Small intestine (tissue), 7 donors: ENCODE measurements at regions not wholly inside any gene's neighbourhood (a gene's known extent, or its start where the extent isn't known, plus 50 kb on each side); places are given as distances from the start of the nearest gene placed in this dataset.
"Not testable (repeated sequence)": the region's sequence is repeated elsewhere in the genome, so short reads cannot be mapped to it uniquely, and the experiment has no call there.

ENCODE experiments used
- DNase-seq, 2 donors: peaks; one replicate each; pipeline versions ENCODE4 v3.0.0 to v3.0.0-alpha.2; 2013
- FAIRE-seq: peaks from 2 replicates; lab custom pipeline; 2012; peaks lifted over from hg19 to GRCh38; lab: Jason Lieb, UNC
- H3K27ac ChIP-seq, 3 donors: one replicate each; pipeline ENCODE4 v1.5.1; 2013; ENCODE audit warnings: low read length in 2 of 3, mild to moderate bottlenecking in 2 of 3, control low read depth in 1 of 3, inconsistent platforms in 1 of 3, low read depth in 1 of 3, moderate library complexity in 1 of 3
- H3K27me3 ChIP-seq, 3 donors: one replicate each; pipeline ENCODE4 v1.6.1; 2013; ENCODE audit warnings: low read length in 3 of 3, inconsistent platforms in 1 of 3; ENCODE audit not compliant: control insufficient read depth in 3 of 3, insufficient read depth in 3 of 3
- H3K36me3 ChIP-seq, 3 donors: one replicate each; pipeline ENCODE4 v1.6.1; 2013; ENCODE audit warnings: low read length in 3 of 3, inconsistent platforms in 1 of 3, low read depth in 1 of 3, mild to moderate bottlenecking in 1 of 3, moderate library complexity in 1 of 3; ENCODE audit not compliant: control insufficient read depth in 3 of 3, insufficient read depth in 2 of 3
- H3K4me1 ChIP-seq, 3 donors: one replicate each; pipeline ENCODE4 v1.6.1; 2013; ENCODE audit warnings: low read length in 2 of 3, inconsistent platforms in 1 of 3, low read depth in 1 of 3, mild to moderate bottlenecking in 1 of 3, moderate library complexity in 1 of 3; ENCODE audit not compliant: control insufficient read depth in 3 of 3, insufficient read depth in 2 of 3
- H3K4me3 ChIP-seq, 3 donors: one replicate each; pipeline ENCODE4 v1.5.1; 2013; ENCODE audit warnings: low read length in 3 of 3, control low read depth in 1 of 3, inconsistent platforms in 1 of 3, low read depth in 1 of 3, mild to moderate bottlenecking in 1 of 3, moderate library complexity in 1 of 3
- H3K9me3 ChIP-seq, 2 donors: one replicate each; pipeline ENCODE4 v1.6.1; 2013; ENCODE audit warnings: low read depth in 1 of 2, low read length in 1 of 2; ENCODE audit not compliant: control insufficient read depth in 2 of 2, insufficient read depth in 1 of 2
- WGBS, 3 donors: extraction: QIAGEN DNeasy Blood & Tissue Kit; methylation state at CpG; one replicate each; pipeline ENCODE4 v1.1.7; 2013; 5-methylcytosine and 5-hydroxymethylcytosine counted together
- donor health status: healthy with polysubstance abuse.
- donor health status: control.
- donor health status: control.
- donor health status: Bipolar disorder and iron deficiency.
- donor health status: healthy.

GRCh38 chr9:25814023-25814422 lies 135.8 kb upstream of the TUSC1 start:
- no peaks in the 10 kb centered on the region for H3K27me3 ChIP-seq

GRCh38 chr9:25813478-25813877 lies 135.2 kb upstream of the TUSC1 start:
- DNase-seq = no peak
- 30 to 49% (median 34%) methylated on average over 2 of the region's 2 CpGs for WGBS, 3 donors
- Histone ChIP-seq H3K4me3 (no peak overlapping the region), H3K27ac (no peak overlapping the region), H3K36me3 (no peaks in the 10 kb centered on the region), H3K4me1 (no peaks in the 10 kb centered on the region), H3K27me3 (no peaks in the 10 kb centered on the region), H3K9me3 (no peaks in the 10 kb centered on the region)
- FAIRE-seq = no peak

More at GRCh38 chr9:25814023-25814422, 135.8 kb upstream of the TUSC1 start:
- Histone ChIP-seq H3K4me1 (no peaks in the 10 kb centered on the region), H3K27ac (no peak overlapping the region), H3K36me3 (no peaks in the 10 kb centered on the region), H3K9me3 (no peaks in the 10 kb centered on the region), H3K4me3 (no peak overlapping the region)
- DNase-seq (no peak), FAIRE-seq (no peak)

DNA sequence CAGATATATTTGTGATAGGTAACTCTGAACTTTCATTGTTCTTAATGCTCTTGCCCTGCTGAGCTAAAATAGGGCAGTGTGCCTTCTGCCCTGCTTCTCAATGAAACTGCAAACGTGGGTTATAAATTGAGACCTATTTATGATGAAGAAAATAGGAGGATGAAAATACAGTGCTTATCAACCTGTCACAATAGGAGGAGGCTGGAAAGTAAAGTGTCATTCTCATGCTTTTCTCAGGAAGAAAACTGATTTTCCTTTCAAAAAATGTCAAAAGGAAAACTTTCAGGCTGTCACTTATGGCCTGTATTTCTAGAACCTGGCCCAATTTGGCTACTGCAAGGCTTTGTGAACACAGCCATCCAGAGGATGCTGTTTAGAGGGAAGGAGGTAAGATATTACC lies 130.3 kb upstream of the TUSC1 start:
- DNase-seq (no peak), FAIRE-seq (no peak)
- H3K36me3 ChIP-seq = no peaks in the 10 kb centered on the region
- no peaks in the 10 kb centered on the region for H3K9me3 ChIP-seq
- 66 to 78% (median 75%) methylated on average over 1 of the region's 1 CpG for WGBS, 3 donors
- no peak overlapping the region for H3K27ac ChIP-seq
- H3K4me1 ChIP-seq = no peaks in the 10 kb centered on the region
- no peak overlapping the region for H3K4me3 ChIP-seq
- no peaks in the 10 kb centered on the region for H3K27me3 ChIP-seq

- H3K4me1 ChIP-seq = no peaks in the 10 kb centered on the region
- DNase-seq (no peak), FAIRE-seq (no peak)
- H3K9me3 ChIP-seq = no peaks in the 10 kb centered on the region
- H3K27me3 ChIP-seq = no peaks in the 10 kb centered on the region
- H3K4me3 ChIP-seq = no peak overlapping the region
- H3K36me3 ChIP-seq = no peaks in the 10 kb centered on the region
- no peak overlapping the region for H3K27ac ChIP-seq
Observed at GRCh38 chr9:25804856-25805255, 126.6 kb upstream of the TUSC1 start.

GRCh38 chr9:25801989-25802388 lies 123.7 kb upstream of the TUSC1 start:
- H3K9me3 ChIP-seq, H3K4me3 ChIP-seq, FAIRE-seq, DNase-seq, H3K27ac ChIP-seq, H3K27me3 ChIP-seq, H3K36me3 ChIP-seq, H3K4me1 ChIP-seq: not testable (repeated sequence)
- WGBS, 3 donors = 82 to 93% (median 90%) methylated on average over 3 of the region's 3 CpGs

DNA sequence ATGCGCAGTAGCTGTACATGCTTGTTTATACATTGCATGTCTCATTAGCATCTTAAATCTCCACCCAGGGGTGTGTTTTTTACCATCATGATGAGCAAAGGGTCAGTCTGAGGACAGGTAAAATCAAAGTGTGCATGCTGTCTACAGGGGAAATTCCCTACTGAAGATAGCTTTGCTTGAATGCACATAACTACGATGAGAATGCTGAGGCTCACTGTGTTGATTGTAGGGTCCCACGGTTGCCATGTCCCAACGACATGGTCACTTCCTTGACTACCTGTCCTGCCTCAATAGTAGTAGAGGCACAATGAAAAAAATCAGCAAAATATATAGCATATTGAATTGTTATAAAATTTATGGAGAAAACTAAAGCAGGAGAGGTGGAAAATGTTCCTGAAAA lies 95.6 kb upstream of the TUSC1 start:
- no peaks in the 10 kb centered on the region for H3K27me3 ChIP-seq
- H3K4me3 ChIP-seq = no peak overlapping the region
- no peaks in the 10 kb centered on the region for H3K9me3 ChIP-seq
- no peak for DNase-seq
- H3K4me1 ChIP-seq = no peaks in the 10 kb centered on the region
- no peak overlapping the region for H3K27ac ChIP-seq
- no peak for FAIRE-seq
- WGBS, 3 donors = 86 to 90% (median 89%) methylated on average over 4 of the region's 4 CpGs
- H3K36me3 ChIP-seq = no peaks in the 10 kb centered on the region

DNA sequence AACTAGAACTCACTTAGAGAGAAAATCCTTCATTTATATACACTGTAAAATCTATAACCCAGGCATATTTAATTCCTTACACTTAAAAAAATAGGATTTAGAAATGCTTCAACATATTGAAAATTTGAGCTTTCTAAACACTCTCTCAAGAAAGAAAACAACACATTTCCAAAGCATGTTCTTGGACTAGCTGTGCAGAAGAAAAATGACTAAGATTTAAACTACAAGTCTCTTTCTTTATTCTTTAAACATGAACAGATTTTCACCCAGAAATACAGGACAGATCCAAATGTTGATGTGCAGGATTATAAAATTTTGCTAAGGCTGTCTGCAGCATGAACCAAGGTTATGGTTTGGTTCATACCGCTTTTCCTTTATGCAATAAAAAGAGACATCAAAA lies 77.7 kb upstream of the TUSC1 start:
- Histone ChIP-seq H3K27ac (no peak overlapping the region), H3K4me1 (no peaks in the 10 kb centered on the region), H3K9me3 (no peaks in the 10 kb centered on the region), H3K36me3 (no peaks in the 10 kb centered on the region), H3K4me3 (no peak overlapping the region), H3K27me3 (no peaks in the 10 kb centered on the region)
- FAIRE-seq (no peak), DNase-seq (no peak)
- WGBS, 3 donors = 81 to 97% (median 94%) methylated on average over 1 of the region's 1 CpG

- WGBS, 3 donors = 65 to 84% (median 83%) methylated on average over 5 of the region's 5 CpGs
- Histone ChIP-seq H3K4me3 (no peak overlapping the region), H3K36me3 (no peaks in the 10 kb centered on the region), H3K4me1 (no peaks in the 10 kb centered on the region), H3K27me3 (no peaks in the 10 kb centered on the region), H3K9me3 (no peaks in the 10 kb centered on the region), H3K27ac (no peak overlapping the region)
- no peak for DNase-seq
- FAIRE-seq = no peak
Observed at GRCh38 chr9:25752398-25752797, 74.2 kb upstream of the TUSC1 start.

DNA sequence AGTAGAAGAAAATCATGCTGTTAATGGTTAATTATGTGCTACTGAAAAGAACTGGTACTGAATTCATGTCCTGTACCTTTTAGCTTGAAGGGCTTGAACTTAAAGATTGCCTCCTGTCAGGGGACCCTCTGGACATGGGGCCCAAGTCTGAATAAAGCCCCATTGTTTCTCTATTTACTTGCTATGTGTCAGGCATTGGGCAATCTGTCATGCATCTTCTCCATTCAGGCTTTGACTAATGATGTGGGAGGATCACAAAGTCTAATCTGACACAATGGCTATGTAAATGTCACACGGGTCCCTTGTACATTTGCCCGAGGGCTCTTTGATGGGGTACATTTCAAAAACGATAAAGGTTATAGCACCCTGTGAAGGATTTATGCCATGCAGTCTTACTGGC lies 64.0 kb upstream of the TUSC1 start:
- Histone ChIP-seq H3K27ac (no peak overlapping the region), H3K4me1 (no peaks in the 10 kb centered on the region), H3K36me3 (no peaks in the 10 kb centered on the region), H3K4me3 (no peak overlapping the region), H3K27me3 (no peaks in the 10 kb centered on the region), H3K9me3 (no peaks in the 10 kb centered on the region)
- no peak for DNase-seq
- WGBS, 3 donors = 29 to 65% (median 35%) methylated on average over 3 of the region's 3 CpGs
- FAIRE-seq = no peak
